ENCODE measurements at regions not wholly inside any gene's neighbourhood (a gene's known extent, or its start where the extent isn't known, plus 50 kb on each side); places are given as distances from the start of the nearest gene placed in this dataset.
"Not testable (repeated sequence)": the region's sequence is repeated elsewhere in the genome, so short reads cannot be mapped to it uniquely, and the experiment has no call there.

DNA sequence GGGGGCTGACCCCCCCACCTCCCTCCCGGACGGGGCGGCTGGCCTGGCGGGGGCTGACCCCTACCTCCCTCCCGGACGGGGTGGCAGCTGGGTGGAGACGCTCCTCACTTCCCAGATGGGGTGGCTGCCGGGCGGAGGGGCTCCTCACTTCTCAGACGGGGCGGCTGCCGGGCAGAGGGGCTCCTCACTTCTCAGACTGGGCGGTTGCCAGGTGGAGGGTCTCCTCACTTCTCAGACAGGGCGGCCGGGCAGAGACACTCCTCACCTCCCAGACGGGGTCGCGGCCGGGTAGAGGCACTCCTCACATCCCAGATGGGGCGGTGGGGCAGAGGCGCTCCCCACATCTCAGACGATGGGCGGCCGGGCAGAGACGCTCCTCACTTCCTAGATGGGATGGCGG lies 435.1 kb downstream of the RPS24 start:
- H3K9ac ChIP-seq (ENCODE audit: low read depth, low read length); H3K36me3 ChIP-seq (ENCODE audit: insufficient read depth, low read depth, low read length); H3K27ac ChIP-seq (ENCODE audit: low read length); H3K4me3 ChIP-seq (ENCODE audit: low read length); H3K9me3 ChIP-seq (ENCODE audit: insufficient read depth, low read depth, low read length); H3K27me3 ChIP-seq (ENCODE audit: insufficient read depth, low read length): not testable (repeated sequence)
- peaks cover 24% of the 10 kb centered on the region for H3K4me1 ChIP-seq (ENCODE audit: insufficient read depth, low read length)

DNA sequence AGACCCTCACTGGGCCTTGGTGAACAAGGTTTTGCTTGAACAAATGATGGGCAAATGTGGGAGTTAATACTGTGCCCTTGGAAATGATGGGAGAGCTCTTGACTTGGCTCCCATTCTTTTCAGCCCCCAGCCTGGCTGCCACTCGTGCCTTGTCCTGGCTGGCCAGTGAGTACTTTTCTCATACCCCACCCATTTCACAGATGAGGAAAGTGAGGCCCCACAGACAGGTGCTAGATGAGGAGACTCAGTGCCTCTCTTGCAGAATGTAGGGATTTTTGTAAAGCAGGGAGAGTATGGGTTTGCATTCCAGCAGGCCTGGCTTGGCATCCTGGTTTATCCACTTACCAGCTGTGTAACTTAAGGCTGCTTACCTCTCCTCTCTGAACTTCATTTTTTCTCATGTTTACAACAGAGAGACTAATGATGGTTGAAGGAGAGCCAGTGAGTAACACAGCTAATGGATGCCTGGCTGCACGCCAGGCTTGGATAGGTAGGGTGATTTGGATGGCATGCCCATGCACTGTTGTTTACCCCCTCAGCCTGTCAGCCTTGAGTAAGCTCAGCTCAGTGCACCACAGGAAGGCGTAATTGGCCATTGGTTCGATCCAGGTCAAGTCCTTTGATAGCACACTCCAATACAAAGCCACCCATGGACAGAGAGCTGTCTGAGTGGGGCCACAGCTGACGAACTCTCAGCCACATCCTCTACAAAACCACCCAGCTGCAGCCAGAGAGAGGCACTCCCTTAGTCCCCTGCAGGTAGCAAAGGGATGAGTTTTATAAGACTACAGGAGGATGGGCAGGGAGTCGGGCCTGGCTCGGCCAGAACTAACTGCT lies 436.8 kb downstream of the RPS24 start:
- no peak overlapping the region for H3K9ac ChIP-seq (ENCODE audit: low read depth, low read length)
- no peaks in the 10 kb centered on the region for H3K27me3 ChIP-seq (ENCODE audit: insufficient read depth, low read length)
- H3K4me1 ChIP-seq (ENCODE audit: insufficient read depth, low read length) = peaks cover 16% of the 10 kb centered on the region
- H3K9me3 ChIP-seq (ENCODE audit: insufficient read depth, low read depth, low read length) = no peaks in the 10 kb centered on the region
- no peaks in the 10 kb centered on the region for H3K36me3 ChIP-seq (ENCODE audit: insufficient read depth, low read depth, low read length)
- no peak overlapping the region for H3K4me3 ChIP-seq (ENCODE audit: low read length)
- no peak overlapping the region for H3K27ac ChIP-seq (ENCODE audit: low read length)

DNA sequence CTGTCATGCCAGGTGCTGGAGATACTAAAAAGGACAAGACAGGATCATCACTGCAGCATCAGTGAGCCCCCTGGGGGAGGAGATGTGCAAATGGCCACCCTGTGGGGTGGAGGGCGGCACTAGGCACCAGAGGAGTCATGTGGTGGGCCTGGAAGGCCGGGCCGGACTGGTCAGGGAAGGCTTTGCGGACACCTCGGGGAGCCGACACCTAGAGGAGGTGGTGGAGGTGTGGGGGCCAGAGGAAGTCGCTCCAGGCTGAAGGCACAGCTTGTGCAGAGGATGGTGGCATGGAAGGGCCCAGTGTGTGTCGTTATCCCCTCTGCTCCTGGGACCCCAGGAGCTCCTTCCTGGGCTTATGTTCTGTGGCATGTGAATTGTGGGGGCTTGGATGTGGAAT lies 437.7 kb downstream of the RPS24 start:
- peaks cover 10% of the 10 kb centered on the region; the same call in 1 of the 2 replicates for H3K4me1 ChIP-seq (ENCODE audit: insufficient read depth, low read length)
- H3K4me3 ChIP-seq (ENCODE audit: low read length) = no peak overlapping the region
- no peak overlapping the region for H3K27ac ChIP-seq (ENCODE audit: low read length)
- H3K27me3 ChIP-seq (ENCODE audit: insufficient read depth, low read length) = no peaks in the 10 kb centered on the region
- H3K9ac ChIP-seq (ENCODE audit: low read depth, low read length) = no peak overlapping the region
- no peaks in the 10 kb centered on the region for H3K9me3 ChIP-seq (ENCODE audit: insufficient read depth, low read depth, low read length)
- H3K36me3 ChIP-seq (ENCODE audit: insufficient read depth, low read depth, low read length) = no peaks in the 10 kb centered on the region

DNA sequence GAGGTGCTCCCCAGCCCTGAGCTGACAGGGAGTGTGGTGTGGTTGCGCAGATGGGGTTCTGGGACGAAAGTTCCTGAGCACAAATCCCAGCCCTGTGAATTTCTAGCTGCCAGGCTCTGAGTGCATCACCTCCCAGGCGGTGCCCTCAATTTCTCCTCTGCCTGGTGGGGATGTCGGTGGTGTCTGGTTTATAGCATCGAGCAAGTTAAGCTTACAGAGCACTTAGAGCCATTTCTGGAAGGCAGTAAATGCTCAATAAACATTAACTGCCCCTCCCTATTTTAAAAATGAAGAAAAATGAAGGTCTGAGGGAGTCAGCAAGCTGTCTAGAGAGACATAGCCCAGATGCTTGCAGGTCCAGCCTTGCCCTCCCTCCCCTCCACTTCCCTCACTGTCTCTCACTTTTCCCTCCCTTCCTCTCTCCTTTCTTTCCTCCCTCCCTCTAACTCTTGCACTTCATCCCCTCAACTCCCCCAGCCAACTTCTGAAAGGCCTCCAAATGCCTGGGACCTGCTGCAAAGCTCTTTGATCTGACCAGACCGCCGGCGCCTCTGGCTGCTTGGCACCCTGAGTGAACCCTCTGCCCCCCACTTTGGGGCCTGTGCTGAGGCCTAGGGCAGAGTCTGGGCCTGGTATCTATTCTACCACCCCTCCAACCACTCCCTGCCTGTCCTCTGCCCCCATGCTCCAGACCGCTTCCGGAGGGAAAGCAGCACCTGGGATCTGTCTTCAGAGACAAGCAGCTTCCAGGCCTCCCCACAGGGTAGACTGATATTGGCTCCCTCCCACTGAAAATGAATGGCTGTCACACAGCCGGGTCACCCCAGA lies 438.3 kb downstream of the RPS24 start:
- H3K27ac ChIP-seq (ENCODE audit: low read length) = no peak overlapping the region
- H3K4me1 ChIP-seq (ENCODE audit: insufficient read depth, low read length) = peaks cover 10% of the 10 kb centered on the region; the same call in 1 of the 2 replicates
- no peak overlapping the region for H3K4me3 ChIP-seq (ENCODE audit: low read length)
- H3K9ac ChIP-seq (ENCODE audit: low read depth, low read length) = no peak overlapping the region
- no peaks in the 10 kb centered on the region for H3K36me3 ChIP-seq (ENCODE audit: insufficient read depth, low read depth, low read length)
- H3K9me3 ChIP-seq (ENCODE audit: insufficient read depth, low read depth, low read length) = no peaks in the 10 kb centered on the region
- no peaks in the 10 kb centered on the region for H3K27me3 ChIP-seq (ENCODE audit: insufficient read depth, low read length)

- Histone ChIP-seq H3K9me3 (ENCODE audit: insufficient read depth, low read depth, low read length) (no peaks in the 10 kb centered on the region), H3K27ac (ENCODE audit: low read length) (no peak overlapping the region), H3K27me3 (ENCODE audit: insufficient read depth, low read length) (no peaks in the 10 kb centered on the region; the same call in 1 of the 2 replicates), H3K4me1 (ENCODE audit: insufficient read depth, low read length) (peaks cover 10% of the 10 kb centered on the region; the same call in 1 of the 2 replicates), H3K9ac (ENCODE audit: low read depth, low read length) (no peak overlapping the region), H3K36me3 (ENCODE audit: insufficient read depth, low read depth, low read length) (no peaks in the 10 kb centered on the region), H3K4me3 (ENCODE audit: low read length) (no peak overlapping the region)
Observed at GRCh38 chr10:78472551-78472890, 438.9 kb downstream of the RPS24 start.

DNA sequence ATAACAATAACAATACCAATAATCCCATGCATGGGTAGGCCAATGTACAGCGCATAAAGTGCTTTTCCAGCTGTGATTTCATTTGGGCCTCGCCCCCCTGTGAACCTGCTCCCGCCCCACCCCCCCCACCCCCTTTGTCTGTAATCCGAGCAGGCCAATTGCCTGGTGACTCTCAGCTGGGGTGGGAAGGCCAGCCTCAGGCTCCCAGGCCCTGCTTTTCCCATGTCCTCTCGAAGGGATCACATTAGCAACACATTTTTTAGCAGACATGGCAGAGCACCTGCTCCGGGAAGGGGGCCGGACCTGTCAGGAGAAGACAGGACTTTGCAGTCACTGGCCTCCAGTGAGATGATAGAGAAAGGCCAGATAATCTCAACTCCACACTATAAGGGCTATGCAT lies 439.3 kb downstream of the RPS24 start:
- Histone ChIP-seq H3K36me3 (ENCODE audit: insufficient read depth, low read depth, low read length) (no peaks in the 10 kb centered on the region), H3K27ac (ENCODE audit: low read length) (no peak overlapping the region), H3K9me3 (ENCODE audit: insufficient read depth, low read depth, low read length) (no peaks in the 10 kb centered on the region), H3K27me3 (ENCODE audit: insufficient read depth, low read length) (no peaks in the 10 kb centered on the region; the same call in 1 of the 2 replicates), H3K4me1 (ENCODE audit: insufficient read depth, low read length) (peaks cover 10% of the 10 kb centered on the region; the same call in 1 of the 2 replicates), H3K4me3 (ENCODE audit: low read length) (no peak overlapping the region), H3K9ac (ENCODE audit: low read depth, low read length) (no peak overlapping the region)

DNA sequence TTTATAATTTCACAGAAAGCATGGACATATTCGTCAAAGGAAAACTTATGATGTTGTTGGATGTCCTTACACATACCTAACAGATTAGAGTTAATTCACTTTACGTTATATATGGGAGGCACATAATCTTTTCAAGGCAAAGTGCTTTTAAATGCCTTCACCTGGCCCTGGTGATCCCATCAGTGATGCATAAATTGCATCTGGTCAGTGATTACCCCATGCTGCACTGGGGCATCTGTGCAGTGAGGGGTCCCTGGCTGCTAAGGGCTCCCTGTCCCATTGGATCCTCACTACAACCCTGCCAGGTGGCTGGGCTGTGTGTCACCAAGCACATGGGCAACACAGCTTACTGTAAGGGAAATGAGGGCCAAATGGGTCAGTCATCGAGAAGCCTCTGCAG lies 441.1 kb downstream of the RPS24 start:
- H3K27me3 ChIP-seq (ENCODE audit: insufficient read depth, low read length) = no peaks in the 10 kb centered on the region; the same call in 1 of the 2 replicates
- peaks cover 10% of the 10 kb centered on the region; the same call in 1 of the 2 replicates for H3K4me1 ChIP-seq (ENCODE audit: insufficient read depth, low read length)
- H3K36me3 ChIP-seq (ENCODE audit: insufficient read depth, low read depth, low read length) = no peaks in the 10 kb centered on the region
- H3K4me3 ChIP-seq (ENCODE audit: low read length) = no peak overlapping the region
- H3K27ac ChIP-seq (ENCODE audit: low read length) = no peak overlapping the region
- H3K9me3 ChIP-seq (ENCODE audit: insufficient read depth, low read depth, low read length) = no peaks in the 10 kb centered on the region
- no peak overlapping the region for H3K9ac ChIP-seq (ENCODE audit: low read depth, low read length)

DNA sequence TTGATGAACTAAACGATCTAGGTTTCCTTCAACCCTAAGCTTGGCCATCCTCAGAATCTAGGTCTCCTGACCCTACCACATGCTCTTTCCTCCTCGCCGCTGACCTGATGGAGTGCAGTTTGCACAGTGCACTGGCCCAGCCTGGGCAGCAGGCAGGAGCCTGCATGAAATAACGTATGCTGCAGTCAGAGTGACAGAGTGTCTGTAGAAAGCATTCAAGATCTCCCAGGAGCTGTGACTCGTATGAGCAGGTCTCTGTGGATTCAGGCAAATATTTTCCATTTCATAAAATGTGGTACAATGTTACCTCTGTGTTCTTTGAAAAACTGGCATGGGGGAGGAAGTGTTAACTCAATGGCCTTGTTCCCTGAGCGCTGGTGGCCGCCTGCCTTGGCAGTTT lies 441.8 kb downstream of the RPS24 start:
- Histone ChIP-seq H3K4me3 (ENCODE audit: low read length) (no peak overlapping the region), H3K4me1 (ENCODE audit: insufficient read depth, low read length) (peaks cover 10% of the 10 kb centered on the region; the same call in 1 of the 2 replicates), H3K9me3 (ENCODE audit: insufficient read depth, low read depth, low read length) (no peaks in the 10 kb centered on the region), H3K9ac (ENCODE audit: low read depth, low read length) (no peak overlapping the region), H3K36me3 (ENCODE audit: insufficient read depth, low read depth, low read length) (no peaks in the 10 kb centered on the region), H3K27ac (ENCODE audit: low read length) (no peak overlapping the region), H3K27me3 (ENCODE audit: insufficient read depth, low read length) (no peaks in the 10 kb centered on the region; the same call in 1 of the 2 replicates)

DNA sequence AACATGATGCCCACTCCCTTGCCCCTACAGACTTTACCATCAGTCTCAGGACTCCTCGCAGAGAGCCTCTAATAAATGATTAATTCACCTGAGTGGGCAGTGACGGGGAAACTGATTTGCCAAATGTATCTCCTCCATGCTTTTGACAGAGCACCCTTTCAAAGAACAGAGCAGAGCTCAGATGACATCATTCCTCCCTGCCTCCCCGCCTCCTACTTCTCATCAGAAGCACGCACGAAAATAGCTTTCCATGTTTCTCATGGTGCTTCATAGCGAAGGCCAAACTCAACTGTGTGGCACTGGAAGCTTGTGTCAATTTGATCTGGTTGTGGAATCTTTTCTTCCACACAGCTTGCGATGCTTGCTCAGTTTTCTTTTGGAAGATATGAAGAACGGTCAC lies 442.5 kb downstream of the RPS24 start:
- no peak overlapping the region for H3K27ac ChIP-seq (ENCODE audit: low read length)
- no peaks in the 10 kb centered on the region; the same call in 1 of the 2 replicates for H3K27me3 ChIP-seq (ENCODE audit: insufficient read depth, low read length)
- H3K4me3 ChIP-seq (ENCODE audit: low read length) = no peak overlapping the region
- H3K9ac ChIP-seq (ENCODE audit: low read depth, low read length) = no peak overlapping the region
- no peaks in the 10 kb centered on the region for H3K9me3 ChIP-seq (ENCODE audit: insufficient read depth, low read depth, low read length)
- no peaks in the 10 kb centered on the region for H3K36me3 ChIP-seq (ENCODE audit: insufficient read depth, low read depth, low read length)
- peaks cover 10% of the 10 kb centered on the region; the same call in 1 of the 2 replicates for H3K4me1 ChIP-seq (ENCODE audit: insufficient read depth, low read length)

DNA sequence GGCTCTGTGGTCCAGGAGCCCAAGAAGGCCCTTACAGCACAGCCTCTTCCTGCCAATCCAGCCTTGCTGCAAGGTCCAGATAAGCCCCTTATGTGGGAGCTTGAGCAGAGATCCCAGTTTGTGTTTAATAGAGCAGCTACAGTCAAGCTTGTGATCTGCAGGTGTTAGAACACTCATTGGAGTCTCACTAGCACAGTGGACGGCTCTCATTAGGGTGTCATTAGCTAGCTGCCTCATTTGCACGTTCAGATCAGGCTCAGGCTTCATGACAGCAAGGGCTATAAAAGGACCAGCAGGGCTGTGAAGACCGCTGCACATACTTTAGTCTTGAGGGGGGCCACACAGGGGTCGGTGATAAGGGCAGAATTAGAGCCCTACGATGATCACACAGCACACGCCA lies 443.2 kb downstream of the RPS24 start:
- H3K27ac ChIP-seq (ENCODE audit: low read length) = no peak overlapping the region
- H3K9me3 ChIP-seq (ENCODE audit: insufficient read depth, low read depth, low read length) = no peaks in the 10 kb centered on the region
- H3K36me3 ChIP-seq (ENCODE audit: insufficient read depth, low read depth, low read length) = no peaks in the 10 kb centered on the region
- peaks cover 10% of the 10 kb centered on the region; the same call in 1 of the 2 replicates for H3K4me1 ChIP-seq (ENCODE audit: insufficient read depth, low read length)
- no peak overlapping the region for H3K4me3 ChIP-seq (ENCODE audit: low read length)
- H3K27me3 ChIP-seq (ENCODE audit: insufficient read depth, low read length) = no peaks in the 10 kb centered on the region; the same call in 1 of the 2 replicates
- no peak overlapping the region for H3K9ac ChIP-seq (ENCODE audit: low read depth, low read length)

- no peak overlapping the region for H3K9ac ChIP-seq (ENCODE audit: low read depth, low read length)
- H3K27me3 ChIP-seq (ENCODE audit: insufficient read depth, low read length) = no peaks in the 10 kb centered on the region; the same call in 1 of the 2 replicates
- no peak overlapping the region for H3K27ac ChIP-seq (ENCODE audit: low read length)
- no peaks in the 10 kb centered on the region for H3K9me3 ChIP-seq (ENCODE audit: insufficient read depth, low read depth, low read length)
- no peak overlapping the region for H3K4me3 ChIP-seq (ENCODE audit: low read length)
- H3K4me1 ChIP-seq (ENCODE audit: insufficient read depth, low read length) = no peaks in the 10 kb centered on the region
- no peaks in the 10 kb centered on the region for H3K36me3 ChIP-seq (ENCODE audit: insufficient read depth, low read depth, low read length)
Observed at GRCh38 chr10:78478919-78479318, 445.3 kb downstream of the RPS24 start.

Measured in iPS-20b (cell line).